ENCODE measurements at regions not wholly inside any gene's neighbourhood (a gene's known extent, or its start where the extent isn't known, plus 50 kb on each side); places are given as distances from the start of the nearest gene placed in this dataset.
A peak's percentile ranks its signal among the peaks of the same experiment; 100 is the strongest.
"Not testable (repeated sequence)": the region's sequence is repeated elsewhere in the genome, so short reads cannot be mapped to it uniquely, and the experiment has no call there.

DNA sequence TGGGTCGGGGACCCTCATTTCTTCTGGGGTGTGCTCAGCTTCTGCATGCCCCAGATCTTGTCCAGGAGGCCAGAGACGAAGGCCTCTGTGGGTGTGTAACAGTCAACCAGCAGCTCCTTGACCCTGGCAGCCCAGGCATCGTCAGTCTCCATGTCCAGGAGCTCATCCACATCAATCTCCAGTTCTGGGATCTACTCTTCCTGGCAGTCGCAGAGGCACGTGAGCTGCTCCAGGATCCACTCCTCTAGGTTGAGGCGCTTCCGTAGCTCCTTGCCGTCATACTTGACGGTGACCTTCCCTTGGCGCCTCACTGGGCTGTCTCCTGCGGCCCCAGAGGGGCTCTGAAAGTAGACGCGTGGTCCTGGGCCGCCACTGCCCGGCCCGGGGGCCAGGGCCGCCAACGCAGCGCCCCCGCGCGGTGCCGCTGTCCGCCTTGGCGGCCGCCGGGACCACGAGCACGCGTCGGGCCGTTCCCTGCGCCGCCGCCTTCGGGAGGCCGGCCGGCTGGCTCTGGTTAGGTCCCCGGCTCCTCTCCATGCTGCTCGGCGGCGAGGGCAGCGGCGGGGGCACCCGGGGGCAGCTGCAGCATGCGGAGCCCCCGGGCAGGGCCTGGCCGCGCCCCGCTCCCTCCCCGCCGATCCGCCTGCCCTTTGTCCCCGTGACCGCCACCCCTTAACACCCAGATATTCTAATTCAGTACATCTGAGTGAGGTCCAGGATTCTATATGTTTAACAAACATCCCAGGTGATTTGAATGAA lies 170.5 kb downstream of the SEPTIN7 start:
- DNase-seq (ENCODE audit: low read depth), result no peak

DNA sequence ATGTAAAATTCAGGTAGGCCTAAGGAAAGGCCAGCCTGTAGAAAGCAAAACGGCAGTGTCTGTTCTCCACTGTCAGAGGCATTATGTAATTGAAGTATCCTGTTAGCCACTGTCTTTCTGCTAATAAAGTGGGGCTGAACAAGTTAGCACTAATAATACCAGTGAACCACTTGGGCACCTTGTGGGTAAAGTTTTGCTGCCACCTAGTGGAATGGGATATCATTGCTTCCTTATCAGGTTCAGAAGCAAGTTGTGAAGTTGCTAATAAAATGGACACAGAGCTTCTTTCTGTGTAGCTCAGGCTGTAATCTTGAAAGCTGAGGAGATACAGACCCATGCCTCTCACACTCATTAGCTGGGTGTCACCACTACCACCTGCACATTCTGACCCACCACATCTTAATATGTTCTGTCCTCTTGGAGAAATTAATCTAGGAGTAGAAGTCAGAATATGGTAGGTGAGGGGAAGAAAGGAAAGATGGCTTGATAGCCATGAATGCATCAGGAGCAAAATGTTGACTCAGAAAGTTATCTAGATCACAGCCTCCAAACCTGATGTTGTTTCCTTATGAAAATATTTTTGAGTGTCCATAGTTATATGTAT lies 175.1 kb downstream of the SEPTIN7 start:
- DNase-seq (ENCODE audit: low read depth), result no peak

DNA sequence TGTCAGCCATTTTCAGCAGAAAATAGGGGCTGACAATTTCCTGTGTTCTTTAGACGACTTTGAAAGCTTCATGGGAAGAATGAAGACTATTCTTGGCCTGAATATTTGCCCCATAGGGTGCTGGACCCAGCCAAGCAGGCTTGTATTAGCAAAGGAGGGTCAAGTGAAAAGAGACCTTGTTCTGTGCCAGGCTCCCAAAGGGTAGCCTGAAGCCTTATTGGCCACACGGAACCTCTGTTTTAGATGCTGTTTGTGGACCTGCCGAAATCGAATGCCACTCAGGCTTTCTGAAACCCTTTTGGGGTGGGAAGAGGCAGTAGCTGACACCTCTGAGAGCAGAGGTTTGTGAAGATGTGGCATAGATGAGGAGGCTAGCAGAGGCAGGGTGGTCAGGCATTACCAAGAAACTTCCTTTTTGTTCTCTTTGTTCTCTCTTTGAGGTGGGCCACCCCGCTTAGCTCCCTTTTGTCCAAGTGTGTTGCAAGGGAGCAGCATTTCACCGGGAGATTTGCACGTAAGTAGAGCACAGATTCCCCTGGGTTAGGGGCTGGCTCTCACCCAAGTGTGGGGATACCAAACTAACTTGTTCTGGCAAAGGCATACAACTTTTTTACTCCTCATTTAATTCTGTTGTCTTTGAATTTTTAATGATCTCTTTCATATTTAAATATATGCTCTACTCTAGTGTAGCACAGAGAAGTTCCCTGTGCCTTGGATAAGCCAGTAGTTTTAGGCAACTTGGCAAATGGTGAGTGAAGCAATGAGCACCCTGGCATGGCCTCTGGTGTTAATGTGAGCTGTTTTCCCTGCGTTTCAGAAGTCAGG lies 174.0 kb upstream of the EEPD1 start:
- not testable (repeated sequence) for DNase-seq (ENCODE audit: low read depth)

DNA sequence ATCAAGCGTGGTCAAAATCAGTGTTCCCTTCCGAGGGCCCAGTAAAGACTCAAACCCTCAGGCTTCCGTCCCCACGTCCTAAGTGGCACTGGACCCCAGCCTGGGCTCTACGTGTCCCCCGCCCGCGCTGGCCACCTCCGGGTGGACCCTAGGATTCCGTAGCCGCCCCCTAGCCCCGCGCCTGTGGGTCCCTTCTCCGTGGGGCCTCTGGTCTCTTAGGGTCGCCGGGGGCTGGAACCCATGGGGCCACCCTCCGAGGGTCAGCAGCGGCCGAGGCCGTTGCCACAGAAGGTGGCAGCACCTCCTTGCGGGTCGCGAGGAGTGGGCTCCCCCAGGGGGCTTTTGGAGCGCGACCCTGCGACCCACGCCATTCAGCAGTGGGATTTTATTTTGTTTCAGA lies 170.5 kb upstream of the EEPD1 start:
- DNase-seq (ENCODE audit: low read depth), result no peak

DNA sequence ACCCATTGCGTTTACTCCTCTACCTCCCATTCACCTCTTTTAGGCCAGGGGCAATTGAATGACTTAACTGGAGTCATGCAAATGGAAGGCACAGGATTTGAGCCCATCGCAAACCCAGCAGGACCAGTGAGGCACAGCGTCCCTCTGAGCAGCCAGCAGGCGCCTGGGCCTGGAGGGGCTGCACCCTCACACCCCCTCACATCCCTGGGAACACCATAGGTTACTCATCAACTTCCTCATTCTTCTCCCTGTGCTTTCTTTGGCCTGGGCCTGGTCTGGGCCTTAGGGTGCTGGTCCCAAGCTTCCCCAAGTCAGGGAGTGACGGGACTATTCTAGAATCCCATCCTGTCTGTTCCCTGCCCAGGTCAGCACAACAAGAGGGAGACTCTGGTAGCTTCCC lies 169.4 kb upstream of the EEPD1 start:
- no peak for DNase-seq (ENCODE audit: low read depth)

DNA sequence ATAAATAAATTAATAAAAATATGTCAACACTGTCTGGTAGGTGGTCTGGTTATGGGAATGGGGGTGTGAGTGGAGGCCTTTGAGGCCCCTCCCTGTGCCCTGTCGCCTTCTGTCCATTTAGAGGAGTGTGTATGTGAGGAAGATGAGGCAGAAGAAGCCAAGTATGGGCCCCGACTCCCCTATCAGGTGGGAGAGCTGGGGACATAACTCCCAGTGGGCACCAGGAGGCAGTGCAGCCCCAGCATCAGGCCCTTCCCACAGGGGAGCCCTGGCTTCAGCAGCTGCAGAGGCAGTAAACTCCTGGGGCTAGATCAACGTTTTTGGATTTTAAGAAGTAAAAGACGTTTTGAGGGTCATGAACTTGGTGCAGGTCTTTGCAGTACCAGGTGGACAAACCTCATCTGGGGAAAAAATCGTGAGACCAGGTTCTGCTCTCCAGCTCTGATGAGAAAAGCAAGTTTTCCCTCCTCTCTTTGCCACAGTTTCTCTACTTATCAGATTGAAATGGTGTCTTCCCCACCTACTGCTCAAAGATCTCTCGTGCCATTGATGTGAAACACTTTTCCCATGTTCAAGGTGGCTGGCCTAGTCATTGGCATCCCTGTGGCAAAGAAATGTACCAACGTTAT lies 167.8 kb upstream of the EEPD1 start:
- peak; percentile 66 for DNase-seq (ENCODE audit: low read depth)

DNA sequence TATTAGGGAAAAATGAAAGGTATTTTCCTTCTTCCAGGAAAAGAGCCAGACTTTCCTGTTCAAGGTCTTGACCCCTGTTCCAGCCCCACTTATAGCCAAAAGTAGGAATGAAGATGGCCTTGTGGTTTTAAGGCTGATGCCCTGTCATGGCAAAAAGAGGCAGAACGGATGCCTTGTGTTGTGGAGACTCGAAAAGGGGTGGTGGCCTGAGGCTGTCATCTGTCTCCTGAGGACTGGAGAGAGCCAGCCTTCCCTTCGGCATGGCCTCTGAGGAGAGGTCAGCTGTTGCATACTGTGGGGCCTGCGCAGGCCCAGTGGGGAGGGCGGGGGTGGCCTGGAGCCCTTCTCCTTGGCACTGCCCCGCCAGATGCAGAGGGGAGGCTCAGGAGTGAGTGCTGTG lies 166.0 kb upstream of the EEPD1 start:
- DNase-seq (ENCODE audit: low read depth), result no peak

DNA sequence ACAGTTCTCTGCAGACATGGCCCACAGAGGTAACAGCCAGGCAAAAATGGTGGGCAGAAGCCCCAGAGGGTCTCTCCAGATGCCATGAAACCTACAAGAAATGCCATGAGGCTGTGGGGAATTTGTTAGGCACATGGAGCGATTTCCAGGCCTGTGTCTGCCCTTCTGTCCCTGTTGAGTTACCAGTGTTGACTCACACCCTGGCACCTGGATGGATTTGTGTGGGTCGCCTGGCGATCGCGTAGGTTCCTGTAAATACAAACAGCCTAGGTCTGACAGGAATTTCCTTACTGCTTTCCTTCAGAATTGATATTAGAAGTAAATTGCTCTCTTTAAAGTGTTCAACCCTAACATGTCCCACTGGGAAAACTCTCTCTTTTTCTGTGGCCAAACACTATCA lies 164.9 kb upstream of the EEPD1 start:
- no peak for DNase-seq (ENCODE audit: low read depth)

DNA sequence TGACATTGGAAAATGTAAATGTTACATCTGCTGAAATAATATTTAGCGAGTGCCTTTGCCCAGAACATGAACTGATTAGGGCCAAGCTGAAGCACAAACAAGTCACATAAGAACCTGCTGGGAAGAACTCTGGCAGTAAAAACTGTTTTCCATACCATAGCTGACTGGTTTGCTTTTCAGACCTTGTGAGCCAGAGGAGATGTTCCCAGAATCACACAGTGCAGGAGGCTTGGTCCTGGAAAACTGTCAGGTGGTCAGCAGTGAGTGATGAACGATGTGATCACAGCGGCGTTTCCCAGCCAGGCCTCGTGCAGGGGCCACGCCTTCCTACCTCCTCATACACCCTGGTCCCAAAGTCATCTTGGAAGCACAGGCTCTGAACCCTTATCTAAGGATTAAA lies 164.2 kb upstream of the EEPD1 start:
- no peak for DNase-seq (ENCODE audit: low read depth)

DNA sequence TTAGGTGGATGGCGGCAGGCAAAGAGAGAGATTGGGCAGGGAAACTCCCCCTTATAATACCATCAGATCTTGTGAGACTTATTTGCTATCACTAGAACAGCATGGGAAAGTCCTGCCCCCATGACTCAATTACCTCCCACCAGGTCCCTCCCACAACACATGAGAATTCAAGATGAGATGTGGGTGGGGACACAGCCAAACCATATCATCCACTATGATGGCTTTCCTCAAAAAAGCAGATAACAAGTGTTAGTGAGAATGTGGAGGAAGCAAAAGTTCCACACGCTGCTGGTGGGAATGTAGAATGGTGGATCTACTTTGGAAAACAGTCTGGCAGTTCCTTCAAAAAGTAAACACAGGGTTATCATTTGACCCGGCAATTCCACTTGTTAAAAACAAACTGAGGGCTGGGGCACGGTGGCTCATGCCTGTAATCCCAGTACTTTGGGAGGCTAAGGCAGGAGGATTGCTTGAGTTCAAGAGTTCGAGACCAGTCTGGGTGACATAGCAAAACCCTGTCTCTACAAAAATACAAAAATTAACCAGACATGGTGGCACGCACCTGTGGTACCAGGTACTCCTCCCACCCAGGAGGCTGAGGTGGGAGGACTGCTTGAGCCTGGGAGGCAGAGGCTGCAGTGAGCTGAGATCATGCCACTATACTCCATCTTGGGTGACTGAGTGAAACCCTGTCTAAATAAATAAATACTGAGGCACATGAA lies 161.4 kb upstream of the EEPD1 start:
- no peak for DNase-seq (ENCODE audit: low read depth)

DNA sequence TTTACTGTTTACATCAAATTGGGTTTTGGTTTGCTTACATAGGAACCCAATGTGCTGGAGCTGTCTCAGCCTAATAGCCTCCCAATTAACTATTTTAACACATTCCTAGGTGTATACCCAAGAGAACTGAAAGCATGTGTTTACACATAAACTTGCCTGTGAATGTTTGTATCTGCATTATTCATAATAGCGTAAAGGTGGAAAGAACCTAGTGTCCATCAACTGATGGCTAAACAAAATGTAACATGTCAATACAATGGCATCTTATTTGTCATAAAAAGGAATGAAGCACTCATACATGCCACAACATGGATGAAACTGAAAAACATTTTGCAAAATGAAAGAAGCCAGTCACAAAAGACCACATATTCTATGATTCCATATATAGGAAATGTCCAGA lies 160.6 kb upstream of the EEPD1 start:
- DNase-seq (ENCODE audit: low read depth), result no peak

DNA sequence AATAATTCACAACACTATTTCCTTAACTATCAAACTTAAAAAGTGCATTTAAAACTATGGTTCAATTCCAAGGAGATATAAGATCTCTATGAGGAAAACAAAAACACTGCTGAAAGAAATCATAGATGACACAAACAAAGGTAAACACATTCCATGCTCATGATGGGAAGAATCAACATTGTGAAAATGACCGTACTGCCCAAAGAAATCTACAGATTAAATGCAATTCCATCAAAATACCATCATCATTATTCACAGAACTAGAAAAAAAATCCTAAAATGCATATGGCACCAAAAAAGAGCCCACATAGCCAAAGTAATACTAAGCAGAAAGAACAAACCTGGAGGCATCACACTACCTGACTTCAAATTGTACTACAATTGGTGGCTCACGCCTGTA lies 159.9 kb upstream of the EEPD1 start:
- no peak for DNase-seq (ENCODE audit: low read depth)

DNA sequence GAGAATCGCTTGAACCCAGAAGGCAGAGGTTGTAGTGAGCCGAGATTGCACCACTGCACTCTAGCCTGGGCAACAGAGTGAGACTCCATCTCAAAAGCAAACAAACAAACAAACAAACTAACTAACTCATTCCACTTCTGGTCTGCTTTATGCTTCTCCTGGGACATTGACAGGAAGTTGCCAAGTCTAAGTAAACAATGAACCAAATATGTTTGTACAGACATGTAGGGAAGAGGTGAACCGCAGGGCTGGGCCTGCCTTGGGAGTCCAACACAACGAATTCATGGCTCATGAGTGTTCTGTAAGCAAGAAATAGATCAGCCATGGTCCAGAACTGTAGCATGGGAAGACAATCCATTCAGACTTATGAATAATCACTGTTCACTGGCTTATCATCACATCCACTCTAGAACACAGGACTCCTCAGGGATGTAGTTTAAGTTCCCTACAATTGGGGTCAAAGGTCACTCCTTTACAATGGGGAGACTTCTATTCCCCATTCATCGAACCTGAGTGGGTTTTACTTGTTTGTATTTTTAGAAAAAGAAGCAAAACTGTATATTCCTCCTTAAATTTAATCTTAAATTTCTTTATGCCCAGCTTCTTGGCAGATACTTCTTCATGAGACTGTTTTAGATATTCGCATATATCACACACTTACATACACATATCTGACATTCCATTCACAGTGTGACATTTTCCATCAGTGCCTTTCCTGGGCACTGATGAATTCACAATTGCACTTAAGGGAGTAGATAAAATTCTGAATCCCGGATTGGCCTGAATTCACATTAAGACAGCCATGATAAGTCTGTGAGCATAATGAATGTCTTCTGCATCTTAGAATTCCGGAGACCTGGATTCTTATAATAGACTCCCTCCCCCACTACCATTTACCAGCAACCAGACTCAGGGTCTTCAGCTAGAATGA lies 159.1 kb upstream of the EEPD1 start:
- DNase-seq (ENCODE audit: low read depth), result no peak

DNA sequence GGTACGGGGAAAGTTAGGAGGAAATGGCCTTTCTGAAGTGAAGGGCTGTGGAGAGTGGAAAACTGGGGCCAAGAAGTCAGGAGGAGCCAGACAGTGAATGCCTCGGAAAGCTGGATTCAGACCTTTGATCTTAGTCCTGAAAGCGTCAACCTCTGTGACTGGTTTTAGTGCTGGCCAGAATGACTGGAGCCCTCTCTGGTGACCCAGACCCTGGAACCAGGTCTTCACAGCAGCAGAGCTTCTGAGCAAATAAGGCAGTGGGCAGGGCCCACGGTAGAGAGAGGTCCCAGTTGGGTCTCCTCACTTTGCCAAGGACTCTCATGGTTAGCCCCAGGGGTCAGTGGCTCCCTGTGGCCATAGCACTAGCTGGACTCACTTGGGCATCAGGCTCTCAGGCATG lies 157.7 kb upstream of the EEPD1 start:
- DNase-seq (ENCODE audit: low read depth), result no peak

DNA sequence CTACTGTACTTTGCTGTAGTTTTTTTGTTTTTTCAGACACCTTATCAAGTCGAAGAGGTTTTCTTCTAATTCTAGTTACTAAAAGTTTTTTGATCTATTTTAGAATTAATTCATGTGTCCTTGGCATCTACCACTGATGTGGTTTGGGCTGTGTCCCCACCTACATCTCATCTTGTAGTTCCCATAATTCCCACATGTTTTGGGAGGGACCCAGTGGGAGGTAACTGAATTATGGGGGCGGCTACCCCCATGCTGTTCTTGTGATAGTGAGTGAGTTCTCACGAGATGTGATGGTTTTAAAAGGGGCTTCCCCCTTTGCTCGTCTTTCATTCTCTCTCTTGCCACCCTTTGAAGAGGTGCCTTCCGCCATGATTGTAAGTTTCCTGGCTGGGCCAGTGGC lies 154.6 kb upstream of the EEPD1 start:
- no peak for DNase-seq (ENCODE audit: low read depth)

DNA sequence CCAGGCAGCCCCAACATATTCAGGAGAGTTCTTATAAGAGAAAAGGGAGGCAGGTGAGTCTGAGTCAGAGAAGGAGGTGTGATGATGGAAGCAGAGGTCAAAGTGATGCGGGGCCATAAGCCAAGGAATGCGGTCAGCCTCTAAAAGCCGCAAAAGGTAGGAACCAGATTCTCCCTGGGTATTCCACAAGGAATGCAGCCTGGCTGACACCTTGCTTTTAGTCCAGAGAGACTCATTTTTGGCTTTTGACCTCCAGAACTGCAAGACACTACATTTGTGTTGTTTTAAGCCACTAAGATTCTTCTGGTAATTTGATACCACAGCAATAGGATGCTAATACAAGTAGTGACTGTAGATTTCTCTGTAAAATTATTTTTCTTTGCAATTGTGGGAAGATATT lies 151.5 kb upstream of the EEPD1 start:
- DNase-seq (ENCODE audit: low read depth), result no peak

DNA sequence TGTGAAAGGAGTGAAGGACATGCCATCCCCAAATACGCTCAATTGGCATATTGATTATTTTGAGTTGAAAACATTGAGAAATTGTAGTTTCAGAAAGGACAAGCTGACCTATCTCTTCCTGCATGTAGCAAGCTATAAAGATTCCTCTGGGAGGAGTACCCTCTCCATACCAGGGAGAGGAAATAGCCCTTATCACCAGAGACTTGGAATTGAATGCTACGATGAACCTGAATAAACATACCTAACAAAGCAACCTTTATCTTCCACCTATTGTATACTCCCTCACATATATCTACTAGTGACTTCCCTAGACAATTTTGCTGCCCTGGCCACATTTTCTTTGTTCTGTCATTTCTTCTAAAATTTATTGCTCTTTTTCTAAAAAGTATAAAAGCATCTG lies 150.2 kb upstream of the EEPD1 start:
- no peak for DNase-seq (ENCODE audit: low read depth)

DNA sequence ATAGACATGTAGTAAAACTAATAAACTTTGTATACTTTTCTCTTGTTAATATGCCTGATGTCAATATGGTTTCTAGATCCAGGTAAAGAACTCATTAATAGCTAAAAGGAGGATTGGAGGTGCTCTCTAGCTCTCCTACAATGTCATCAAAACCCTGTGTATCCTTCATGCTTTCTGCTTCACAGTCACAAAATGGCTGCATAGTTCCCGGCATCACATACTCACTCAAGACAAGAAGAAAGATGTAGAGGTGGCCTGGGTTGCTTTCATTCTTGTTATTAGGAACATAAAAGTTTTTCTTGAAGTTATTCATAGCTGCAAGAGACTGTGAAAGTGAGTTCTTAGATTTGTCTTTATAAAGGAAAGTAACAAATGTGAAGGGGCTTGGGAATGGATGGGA lies 149.7 kb upstream of the EEPD1 start:
- no peak for DNase-seq (ENCODE audit: low read depth)

DNA sequence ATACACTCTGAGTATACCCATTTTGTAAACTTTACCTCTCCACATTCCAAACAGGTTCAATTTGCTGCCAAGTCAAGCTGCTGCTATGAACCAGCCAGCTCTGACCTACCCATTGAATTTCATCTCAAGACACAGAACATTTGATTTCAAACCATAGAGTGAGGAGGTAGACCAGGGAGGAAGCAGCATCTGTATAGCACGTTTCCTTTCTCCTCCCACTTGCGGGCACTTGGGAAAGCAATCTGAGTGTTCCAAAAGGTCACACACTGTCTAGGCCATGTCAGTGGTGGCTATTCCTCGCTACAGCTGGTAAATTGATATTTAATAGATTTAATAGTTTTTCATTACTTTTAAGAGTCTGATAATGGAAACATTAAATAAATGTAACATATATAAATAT lies 147.8 kb upstream of the EEPD1 start:
- no peak for DNase-seq (ENCODE audit: low read depth)

DNA sequence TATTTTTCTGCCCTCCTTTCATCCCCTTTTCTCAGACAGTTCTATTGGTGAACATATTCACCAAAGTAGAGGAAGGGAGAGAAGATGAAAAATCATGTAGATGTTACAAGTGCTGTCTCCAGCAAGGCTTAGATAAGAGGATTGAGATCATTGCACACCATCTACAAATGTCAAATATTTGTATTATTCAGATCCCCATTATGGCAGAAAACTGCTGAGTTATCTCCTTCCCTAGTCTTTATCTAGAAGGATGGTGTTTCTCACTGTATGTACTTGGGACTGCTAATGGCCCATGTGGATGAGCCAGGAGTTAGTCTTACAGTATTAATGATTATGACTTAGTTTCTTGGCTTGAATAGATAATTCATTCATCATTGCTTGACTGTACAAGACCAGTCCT lies 147.2 kb upstream of the EEPD1 start:
- no peak for DNase-seq (ENCODE audit: low read depth)

DNA sequence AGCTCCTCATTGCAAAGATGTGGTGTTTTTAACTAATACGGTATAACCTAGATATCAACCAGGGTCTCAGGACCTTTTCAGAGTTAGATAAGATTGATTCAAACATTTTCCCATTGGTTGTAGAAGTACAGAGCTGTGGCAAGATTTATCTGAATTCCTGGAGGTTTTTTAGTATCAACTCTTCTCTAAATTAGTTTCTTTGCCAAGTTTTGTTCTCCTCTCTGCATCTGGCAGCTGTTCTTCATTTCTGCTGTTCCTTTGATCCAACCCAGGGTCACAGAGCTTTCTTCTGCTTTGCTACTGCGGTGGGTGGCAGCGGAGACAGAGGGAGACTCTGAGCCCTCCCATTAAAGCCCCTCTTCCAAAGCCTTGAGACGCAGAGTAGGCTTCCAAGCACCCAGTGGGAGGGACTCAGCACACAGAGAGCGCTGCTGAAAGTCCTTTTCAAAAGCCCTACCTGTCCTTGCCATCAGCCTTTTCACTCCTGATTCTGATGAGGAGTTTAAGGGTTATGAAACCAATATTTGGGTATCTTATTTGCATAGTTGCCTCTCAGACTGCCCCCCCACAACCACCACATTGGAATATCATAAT lies 146.3 kb upstream of the EEPD1 start:
- no peak for DNase-seq (ENCODE audit: low read depth)

Data from activated T-helper 9 cell treated with anti-CD3 and anti-CD28 coated beads, Interleukin-2, amount 50 U/mL, for 16 hours (primary cell).